CD4-positive, CD25-positive, alpha-beta regulatory T cell (primary cell): ENCODE measurements at regions not wholly inside any gene's neighbourhood (a gene's known extent, or its start where the extent isn't known, plus 50 kb on each side); places are given as distances from the start of the nearest gene placed in this dataset.

Source experiments
- ATAC-seq, 2 donors: fragments of 150-1000 bp; cut with Tn5 transposase; one replicate each; pipeline ENCODE4 v1.10.0; 2021; ENCODE audit warnings: low read depth in 2 of 2, moderate number of reproducible peaks in 2 of 2, moderate library complexity in 1 of 2
- DNase-seq, 3 donors: peaks; one replicate each; pipeline versions ENCODE4 v3.0.0 to v3.0.0-alpha.2; 2012 to 2022; ENCODE audit warnings: mixed read lengths in 1 of 3
- H3K27ac ChIP-seq: one replicate; pipeline ENCODE4 v1.7.0; 2013; ENCODE audit warnings: mild to moderate bottlenecking, low read length; ENCODE audit not compliant: insufficient read depth, poor library complexity, severe bottlenecking
- H3K27me3 ChIP-seq: one replicate; pipeline ENCODE4 v1.7.0; 2013; ENCODE audit warnings: low read length; ENCODE audit not compliant: control insufficient read depth, insufficient read depth
- H3K36me3 ChIP-seq: one replicate; pipeline ENCODE4 v1.7.0; 2013; ENCODE audit warnings: mild to moderate bottlenecking, low read length, moderate library complexity; ENCODE audit not compliant: control insufficient read depth, insufficient read depth
- H3K4me1 ChIP-seq: 2 replicates; pipeline ENCODE4 v1.7.0; 2013; ENCODE audit warnings: mild to moderate bottlenecking, low read length; ENCODE audit not compliant: insufficient read depth, control insufficient read depth, poor library complexity, severe bottlenecking
- H3K4me3 ChIP-seq: one replicate; pipeline ENCODE4 v1.7.0; 2013; ENCODE audit warnings: low read depth, mild to moderate bottlenecking, low read length, moderate library complexity
- H3K9me3 ChIP-seq, 2 experiments: 1 replicate in 1 of 2; 2 replicates in 1 of 2; pipeline ENCODE4 v1.7.0; 2013; ENCODE audit warnings: low read length in 2 of 2, mild to moderate bottlenecking in 1 of 2, moderate library complexity in 1 of 2; ENCODE audit not compliant: control insufficient read depth in 2 of 2
- H3K27ac Mint-ChIP-seq, 3 donors: one replicate each; pipeline ENCODE4 v1.8.0; 2020 to 2022; ENCODE audit warnings: mild to moderate bottlenecking in 3 of 3, mixed read lengths in 3 of 3, moderate library complexity in 2 of 3
- H3K27me3 Mint-ChIP-seq: one replicate; pipeline ENCODE4 v1.8.0; 2022; ENCODE audit warnings: mild to moderate bottlenecking, mixed read lengths
- H3K36me3 Mint-ChIP-seq: one replicate; pipeline ENCODE4 v1.8.0; 2020; ENCODE audit warnings: mixed read lengths
- H3K4me1 Mint-ChIP-seq, 4 donors: one replicate each; pipeline ENCODE4 v1.8.0; 2020 to 2022; ENCODE audit warnings: mixed read lengths in 4 of 4, mild to moderate bottlenecking in 1 of 4
- H3K4me3 Mint-ChIP-seq, 4 donors: one replicate each; pipeline ENCODE4 v1.8.0; 2020 to 2022; ENCODE audit warnings: mild to moderate bottlenecking in 4 of 4, mixed read lengths in 4 of 4, moderate library complexity in 3 of 4
- H3K9me3 Mint-ChIP-seq, 7 donors: one replicate each; pipeline ENCODE4 v1.8.0; 2020 to 2022; ENCODE audit warnings: mixed read lengths in 7 of 7, mild to moderate bottlenecking in 3 of 7, moderate library complexity in 2 of 7

- H3K4me3 Mint-ChIP-seq = no peak overlapping the region
Measured at GRCh38 chr15:97182581-97182980, 777.9 kb upstream of the ARRDC4 start.

GRCh38 chr15:97189162-97189780 lies 771.2 kb upstream of the ARRDC4 start:
- H3K4me3 ChIP-seq = no peak overlapping the region
- Mint-ChIP-seq H3K9me3 (peaks cover 0 to 15% (median 4%) of the 10 kb centered on the region in 7 donors), H3K4me1 (no peaks in the 10 kb centered on the region), H3K36me3 (no peaks in the 10 kb centered on the region), H3K4me3 (no peak overlapping the region), H3K27ac (no peak overlapping the region), H3K27me3 (no peaks in the 10 kb centered on the region)
- no peaks in the 10 kb centered on the region for H3K27me3 ChIP-seq
- DNase-seq = no peak
- no peak overlapping the region for H3K27ac ChIP-seq
- no peaks in the 10 kb centered on the region for H3K9me3 ChIP-seq
- H3K4me1 ChIP-seq = no peaks in the 10 kb centered on the region
- no peaks in the 10 kb centered on the region for H3K36me3 ChIP-seq
- ATAC-seq = no peak

More at GRCh38 chr15:97182581-97182980, 777.9 kb upstream of the ARRDC4 start:
- DNase-seq = no peak
- no peaks in the 10 kb centered on the region for H3K27me3 Mint-ChIP-seq
- no peak for ATAC-seq
- no peaks in the 10 kb centered on the region for H3K36me3 Mint-ChIP-seq
- no peaks in the 10 kb centered on the region for H3K27me3 ChIP-seq
- no peak overlapping the region for H3K4me3 ChIP-seq
- H3K4me1 Mint-ChIP-seq = no peaks in the 10 kb centered on the region
- H3K4me1 ChIP-seq = no peaks in the 10 kb centered on the region
- peaks cover 0 to 25% (median 4%) of the 10 kb centered on the region in 7 donors for H3K9me3 Mint-ChIP-seq
- H3K9me3 ChIP-seq = no peaks in the 10 kb centered on the region
- H3K36me3 ChIP-seq = no peaks in the 10 kb centered on the region
- H3K27ac Mint-ChIP-seq = no peak overlapping the region
- H3K27ac ChIP-seq = no peak overlapping the region

DNA sequence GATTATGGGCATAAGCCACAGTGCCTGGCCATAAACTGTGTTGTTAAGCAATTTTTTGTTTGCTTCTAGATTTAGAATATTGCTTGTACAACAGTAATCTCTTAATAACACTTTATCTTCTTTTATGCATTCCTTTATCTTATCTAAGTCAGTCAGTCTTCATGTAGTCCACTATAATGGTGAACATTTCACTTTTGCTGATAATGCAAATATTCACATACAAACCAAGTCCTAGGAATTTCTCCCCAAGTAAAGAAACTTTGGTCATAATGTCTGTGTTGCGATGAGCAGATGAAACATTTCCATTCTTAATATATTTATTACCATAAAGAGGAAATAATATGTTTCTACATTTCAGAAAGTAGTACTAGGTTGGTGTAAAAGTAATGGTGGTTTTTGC lies 765.8 kb upstream of the ARRDC4 start:
- no peak for ATAC-seq
- no peaks in the 10 kb centered on the region for H3K27me3 Mint-ChIP-seq
- peaks cover 0 to 15% (median 4%) of the 10 kb centered on the region in 7 donors for H3K9me3 Mint-ChIP-seq

GRCh38 chr15:97196048-97197014 lies 764.2 kb upstream of the ARRDC4 start:
- Histone ChIP-seq H3K9me3 (no peaks in the 10 kb centered on the region), H3K4me3 (no peak overlapping the region), H3K36me3 (no peaks in the 10 kb centered on the region), H3K4me1 (no peaks in the 10 kb centered on the region), H3K27ac (no peak overlapping the region), H3K27me3 (no peaks in the 10 kb centered on the region)
- Mint-ChIP-seq H3K27me3 (no peaks in the 10 kb centered on the region), H3K27ac (no peak overlapping the region), H3K36me3 (no peaks in the 10 kb centered on the region), H3K4me3 (no peak overlapping the region), H3K4me1 (no peaks in the 10 kb centered on the region), H3K9me3 (peaks cover 0 to 15% (median 4%) of the 10 kb centered on the region in 7 donors)
- ATAC-seq (no peak), DNase-seq (no peak)

More for the DNA sequence above, 765.8 kb upstream of the ARRDC4 start:
- Histone ChIP-seq H3K4me3 (no peak overlapping the region), H3K4me1 (no peaks in the 10 kb centered on the region), H3K27ac (no peak overlapping the region), H3K27me3 (no peaks in the 10 kb centered on the region), H3K36me3 (no peaks in the 10 kb centered on the region), H3K9me3 (no peaks in the 10 kb centered on the region)
- Mint-ChIP-seq H3K4me1 (no peaks in the 10 kb centered on the region), H3K27ac (no peak overlapping the region), H3K4me3 (no peak overlapping the region), H3K36me3 (no peaks in the 10 kb centered on the region)
- no peak for DNase-seq

DNA sequence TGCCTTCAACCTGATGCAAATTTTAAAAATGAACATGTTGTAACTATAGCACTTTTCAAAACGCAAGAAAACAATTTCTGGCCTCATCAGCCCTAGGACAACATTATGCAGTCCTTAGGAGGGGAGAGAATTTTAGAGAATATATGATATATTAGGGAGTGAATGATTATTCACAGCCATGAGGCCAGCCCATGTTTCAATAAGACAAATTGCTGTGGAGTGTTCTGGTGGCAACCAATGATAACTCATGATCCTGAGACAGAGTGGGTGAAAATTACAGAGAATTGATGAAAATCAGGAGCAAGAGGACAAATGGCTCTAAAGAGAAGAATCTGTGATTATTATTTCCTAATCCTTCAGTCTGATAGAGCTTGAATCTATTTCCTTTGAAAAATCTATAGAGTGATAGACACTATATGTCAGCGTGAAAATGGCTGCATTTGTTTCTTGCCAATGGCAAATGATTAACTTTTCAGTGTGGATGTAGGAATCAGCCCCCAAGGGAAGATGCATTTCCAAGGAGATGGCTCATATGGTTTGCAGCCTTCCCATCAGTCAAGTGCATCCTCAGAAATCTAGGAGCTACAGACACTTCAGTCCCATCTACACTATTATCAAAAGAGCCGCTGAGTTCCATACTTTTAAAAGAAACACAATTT lies 761.0 kb upstream of the ARRDC4 start:
- H3K27ac ChIP-seq = no peak overlapping the region
- H3K27me3 Mint-ChIP-seq = no peaks in the 10 kb centered on the region
- ATAC-seq (no peak), DNase-seq (no peak)
- no peaks in the 10 kb centered on the region for H3K9me3 ChIP-seq
- no peaks in the 10 kb centered on the region for H3K36me3 ChIP-seq
- H3K9me3 Mint-ChIP-seq = peaks cover 1 to 8% (median 5%) of the 10 kb centered on the region in 7 donors
- H3K4me3 ChIP-seq = no peak overlapping the region
- H3K4me1 ChIP-seq = no peaks in the 10 kb centered on the region
- H3K27me3 ChIP-seq = no peaks in the 10 kb centered on the region
- no peak overlapping the region for H3K4me3 Mint-ChIP-seq
- no peaks in the 10 kb centered on the region for H3K4me1 Mint-ChIP-seq
- H3K36me3 Mint-ChIP-seq = no peaks in the 10 kb centered on the region
- no peak overlapping the region for H3K27ac Mint-ChIP-seq

- Histone ChIP-seq H3K36me3 (no peaks in the 10 kb centered on the region), H3K4me3 (no peak overlapping the region), H3K9me3 (no peaks in the 10 kb centered on the region), H3K4me1 (no peaks in the 10 kb centered on the region), H3K27me3 (no peaks in the 10 kb centered on the region), H3K27ac (no peak overlapping the region)
- Mint-ChIP-seq H3K9me3 (peaks cover 1 to 11% (median 5%) of the 10 kb centered on the region in 7 donors), H3K4me3 (no peak overlapping the region), H3K27me3 (no peaks in the 10 kb centered on the region), H3K27ac (no peak overlapping the region), H3K4me1 (no peaks in the 10 kb centered on the region), H3K36me3 (no peaks in the 10 kb centered on the region)
- DNase-seq (no peak), ATAC-seq (no peak)
Measured at GRCh38 chr15:97200161-97200560, 760.3 kb upstream of the ARRDC4 start.

DNA sequence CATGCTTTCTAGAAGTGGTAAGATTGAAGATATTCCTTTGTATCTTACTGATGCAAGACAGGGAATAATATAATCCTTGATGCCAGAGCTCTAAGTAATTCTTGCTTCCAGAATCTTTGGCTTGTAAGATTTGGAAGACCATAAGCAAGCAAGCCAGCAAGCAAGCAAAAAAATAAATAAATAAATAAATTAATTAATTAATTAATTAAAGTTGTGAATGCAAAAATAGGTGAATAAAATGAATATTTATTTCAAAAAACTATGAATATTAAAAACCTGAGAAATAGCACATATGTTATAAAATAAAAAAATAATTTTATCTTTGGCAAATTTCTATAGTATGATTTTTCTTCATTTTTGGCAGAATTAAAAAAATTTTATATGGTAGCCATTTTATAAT lies 750.2 kb upstream of the ARRDC4 start:
- H3K4me3 Mint-ChIP-seq = no peak overlapping the region
- DNase-seq (no peak), ATAC-seq (no peak)
- Histone ChIP-seq H3K9me3 (no peaks in the 10 kb centered on the region), H3K27ac (no peak overlapping the region), H3K27me3 (no peaks in the 10 kb centered on the region), H3K4me3 (no peak overlapping the region), H3K36me3 (no peaks in the 10 kb centered on the region), H3K4me1 (no peaks in the 10 kb centered on the region)
- H3K27ac Mint-ChIP-seq = no peak overlapping the region
- H3K9me3 Mint-ChIP-seq = peaks cover 0 to 12% (median 0%) of the 10 kb centered on the region in 7 donors
- H3K4me1 Mint-ChIP-seq = no peaks in the 10 kb centered on the region
- H3K27me3 Mint-ChIP-seq = peaks cover 4% of the 10 kb centered on the region
- H3K36me3 Mint-ChIP-seq = no peaks in the 10 kb centered on the region
